Left hindlimb (tissue), 1 donor: ENCODE measurements at regions not wholly inside any gene's neighbourhood (a gene's known extent, or its start where the extent isn't known, plus 50 kb on each side); places are given as distances from the start of the nearest gene placed in this dataset.
"Not testable (repeated sequence)": the region's sequence is repeated elsewhere in the genome, so short reads cannot be mapped to it uniquely, and the experiment has no call there.

Source experiments
- DNase-seq: peaks from one replicate; pipeline ENCODE4 v3.0.0-alpha.2; 2018

DNA sequence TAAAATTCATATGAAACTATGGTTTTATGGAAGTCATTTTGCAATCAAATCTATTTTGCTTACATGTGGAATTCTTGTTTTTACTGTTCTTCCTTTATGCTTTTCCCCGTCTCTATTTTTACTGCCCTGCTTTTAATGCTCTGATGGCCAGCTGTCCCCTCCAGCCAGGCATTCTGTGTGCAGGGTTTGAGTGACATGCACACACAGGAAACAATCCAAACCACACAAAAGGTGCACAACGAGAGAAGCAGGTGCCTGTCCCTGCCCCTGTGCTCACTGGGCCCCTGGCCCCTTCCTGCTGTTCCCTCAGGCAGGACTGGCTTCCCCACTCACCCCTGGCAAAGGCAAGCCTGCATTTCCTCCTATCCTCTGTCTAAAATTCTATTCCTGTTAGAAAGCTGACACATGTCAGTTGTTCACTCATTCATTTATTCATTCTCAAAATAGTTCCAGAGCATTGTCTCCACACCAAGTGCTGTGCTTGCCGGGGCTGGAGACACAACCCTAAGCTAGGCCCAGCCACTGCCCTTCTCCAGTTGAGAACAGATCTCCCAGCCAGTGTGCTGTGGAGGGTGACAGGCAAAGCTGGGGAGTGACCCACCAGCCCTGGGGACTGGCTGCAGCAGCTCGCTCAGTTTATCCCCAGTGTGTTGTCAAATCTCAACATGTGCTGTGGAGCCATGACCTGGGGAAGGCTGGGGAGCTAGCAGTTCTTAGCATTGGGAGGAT, 346.3 kb downstream of the FBXW7 start:
- DNase-seq: no peak

DNA sequence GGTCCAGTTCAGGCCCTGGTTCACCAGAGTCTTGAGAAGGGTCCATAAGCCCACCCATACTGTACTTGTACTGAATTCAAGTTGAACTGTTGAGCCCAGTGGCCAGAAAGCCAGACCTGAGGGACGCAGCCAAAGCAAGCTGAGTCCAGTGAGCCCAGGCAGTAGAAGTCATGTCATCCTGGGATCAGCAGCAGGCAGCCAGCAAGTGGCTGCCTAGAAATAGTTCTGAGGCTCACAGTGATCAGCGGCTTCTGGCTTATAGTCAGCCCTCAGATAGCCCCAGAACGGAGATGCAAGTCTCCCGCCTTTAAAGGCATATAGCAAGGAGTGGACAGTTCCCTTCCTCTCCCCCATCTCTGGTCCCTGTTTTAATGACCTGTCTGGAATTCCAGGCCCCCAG, 347.1 kb downstream of the FBXW7 start:
- no peak for DNase-seq

DNA sequence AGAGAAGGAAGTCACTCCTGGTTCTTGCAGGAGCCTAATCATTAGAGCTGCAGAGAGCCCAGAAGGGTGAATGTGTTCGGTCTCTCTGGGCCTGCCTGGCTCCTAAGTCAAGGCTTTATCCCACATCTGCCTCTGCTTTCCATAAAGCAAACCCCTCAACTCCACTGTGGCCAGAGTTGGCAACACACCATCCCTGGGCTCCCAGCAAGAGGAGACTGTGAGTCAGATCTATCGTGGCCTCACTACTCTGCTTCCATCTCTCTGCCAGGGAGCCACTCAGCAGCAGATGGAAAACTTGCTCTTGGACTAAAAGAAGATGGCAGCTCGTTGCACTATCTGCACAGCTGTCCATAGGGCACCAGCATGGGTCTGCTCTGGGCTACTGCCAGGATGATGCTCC, 348.2 kb downstream of the FBXW7 start:
- DNase-seq: no peak

DNA sequence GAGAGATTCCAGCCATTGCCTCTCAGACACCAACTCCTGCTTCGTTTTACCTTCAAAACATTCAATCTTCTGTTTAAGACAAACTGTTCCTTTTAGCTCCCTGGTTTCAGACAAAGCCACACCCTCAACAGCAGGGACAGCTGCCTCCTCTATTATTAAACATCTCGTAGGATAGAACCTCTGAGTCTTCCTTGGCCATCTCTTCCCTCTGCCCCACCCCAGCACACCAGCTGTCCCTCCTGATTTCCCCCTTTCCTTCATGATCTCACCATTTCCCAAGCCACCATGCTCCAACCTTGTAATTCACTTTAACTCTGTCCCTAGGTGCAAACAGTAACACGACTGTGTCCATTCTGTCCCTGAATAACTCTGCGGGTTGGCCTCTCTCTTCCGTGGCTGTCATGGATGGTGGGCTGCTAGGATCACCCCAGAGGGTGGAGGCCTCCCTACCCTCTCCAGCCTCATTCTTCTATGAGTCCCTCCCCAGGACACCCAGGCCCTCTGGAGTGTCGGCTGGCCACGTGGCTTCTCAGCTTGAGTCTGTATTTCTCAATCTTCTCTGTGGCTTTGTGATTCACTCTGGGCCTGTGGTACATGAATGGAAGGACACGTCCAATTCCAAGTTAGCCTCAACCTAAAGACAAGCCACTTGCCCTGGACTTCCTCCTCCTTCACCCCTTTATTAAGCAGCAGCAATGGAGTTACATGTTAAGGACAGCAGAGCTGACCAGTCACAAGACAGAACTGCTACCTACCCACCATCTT, 349.9 kb downstream of the FBXW7 start:
- DNase-seq: no peak

DNA sequence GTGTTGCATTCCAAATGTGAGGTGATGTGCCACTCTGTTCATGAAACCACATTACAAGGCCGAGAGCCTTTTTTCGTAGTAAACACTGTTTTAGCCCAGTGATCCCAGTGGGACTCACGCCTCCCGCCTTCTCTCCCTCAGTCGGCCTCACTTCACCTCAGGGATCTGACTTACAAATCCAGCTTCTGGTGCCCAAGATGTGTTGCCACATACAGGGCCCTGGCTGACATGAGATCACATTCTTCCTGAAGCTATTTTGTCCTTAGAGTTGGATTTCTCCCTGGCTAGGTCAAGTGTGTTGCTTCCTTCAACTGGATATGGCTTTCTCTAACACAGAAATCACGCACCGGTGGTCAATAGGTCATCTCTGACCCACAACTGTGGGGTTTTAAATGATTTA, 354.7 kb downstream of the FBXW7 start:
- DNase-seq: no peak

DNA sequence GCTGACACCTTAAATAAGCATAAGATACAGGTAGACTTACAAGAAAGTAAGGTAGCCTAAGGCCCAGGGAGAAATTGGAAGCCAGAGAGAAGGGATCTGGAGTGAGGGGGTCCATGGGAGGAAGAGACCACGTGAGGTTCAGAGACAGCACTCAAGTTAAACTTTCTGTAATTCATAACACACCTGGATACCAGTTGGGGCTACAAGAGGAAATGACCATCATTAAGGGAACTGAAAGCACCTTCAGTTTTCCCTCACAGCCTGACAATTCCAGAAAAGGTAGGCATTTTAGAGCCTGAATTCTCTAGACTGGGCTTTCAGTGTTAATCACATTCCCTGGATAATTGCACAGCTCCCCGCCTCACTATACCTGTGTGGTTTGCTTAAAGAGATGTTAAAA, 355.5 kb downstream of the FBXW7 start:
- no peak for DNase-seq

DNA sequence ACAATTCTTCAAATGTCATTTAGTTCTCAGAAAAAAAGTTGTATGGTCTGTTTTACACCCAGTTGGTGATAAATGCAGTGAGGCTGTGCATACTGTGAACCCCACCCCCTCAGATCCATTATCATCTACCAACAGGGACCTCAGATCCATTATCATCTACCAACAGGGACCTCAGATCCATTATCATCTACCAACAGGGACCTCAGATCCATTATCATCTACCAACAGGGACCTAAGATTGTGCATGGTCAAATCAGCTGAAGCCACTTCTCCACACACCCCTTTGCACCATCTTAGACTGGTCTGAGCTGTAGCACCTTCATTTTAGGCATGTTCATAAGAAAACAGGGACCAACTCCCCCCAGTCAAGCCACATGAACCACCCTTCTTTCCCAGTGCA, 358.4 kb downstream of the FBXW7 start:
- not testable (repeated sequence) for DNase-seq

DNA sequence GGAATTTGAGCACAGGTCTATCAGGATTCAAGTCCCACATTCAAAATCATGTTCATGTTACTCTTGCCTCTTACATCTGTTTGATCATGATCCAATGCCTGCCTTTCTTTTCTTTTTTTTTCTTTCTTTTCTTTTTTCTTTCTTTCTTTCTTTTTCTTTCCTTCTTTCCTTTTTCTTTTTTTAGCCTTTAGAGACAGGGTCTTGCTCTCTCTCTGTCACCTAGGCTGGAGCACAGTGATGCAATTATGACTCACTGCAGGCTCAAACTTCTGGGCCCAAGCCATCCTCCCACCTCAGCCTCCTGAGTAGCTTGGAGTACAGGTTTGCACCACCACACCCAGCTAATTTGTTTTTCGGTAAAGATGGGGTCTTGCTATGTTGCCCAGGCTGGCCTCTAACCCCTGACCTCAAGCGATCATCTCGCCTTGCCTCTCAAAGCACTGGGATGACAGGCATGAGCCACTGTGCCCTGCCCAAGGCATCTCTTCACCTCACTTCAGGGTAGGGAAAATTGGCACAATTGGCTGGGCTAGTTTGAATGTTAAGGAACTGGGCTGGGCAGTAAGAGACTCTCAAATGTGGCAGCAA, 359.2 kb downstream of the FBXW7 start:
- DNase-seq: no peak

DNA sequence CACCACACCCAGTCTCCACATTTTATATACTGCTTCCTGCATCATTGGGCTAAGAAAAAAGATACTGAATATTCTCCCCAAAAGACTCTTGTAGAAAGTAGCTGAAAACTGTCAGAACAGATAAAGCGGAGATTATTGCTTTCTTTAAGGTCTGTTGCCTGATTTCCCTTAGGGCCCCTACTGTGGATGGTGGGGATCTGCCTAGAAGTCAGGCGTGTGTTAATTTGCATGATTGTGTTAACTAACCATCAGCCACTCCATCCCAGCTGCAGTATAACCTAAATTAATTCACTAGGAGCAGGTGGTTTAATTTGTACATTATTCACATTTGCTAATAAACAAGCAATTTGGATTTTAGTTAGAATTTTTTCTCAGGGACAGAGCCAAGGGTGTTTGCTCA, 360.3 kb downstream of the FBXW7 start:
- no peak for DNase-seq

DNA sequence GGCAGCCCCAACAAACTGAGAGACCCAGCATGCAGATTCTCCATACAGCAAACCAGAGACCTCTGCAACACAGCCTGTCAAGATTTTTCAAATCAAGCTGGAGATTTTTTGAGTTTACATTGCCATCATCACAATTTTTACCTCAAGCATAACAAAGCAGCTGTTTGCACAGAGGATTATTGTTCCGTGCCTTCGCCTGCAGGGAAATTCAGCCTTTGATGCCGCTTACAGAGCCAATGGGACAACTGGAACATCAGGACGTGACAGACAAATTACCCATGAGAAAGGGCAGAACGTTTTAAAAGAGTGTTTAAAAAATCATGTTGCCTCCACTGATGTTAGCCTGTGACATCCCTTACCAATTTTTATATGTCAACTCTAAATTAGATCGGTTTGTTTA, 363.7 kb downstream of the FBXW7 start:
- no peak for DNase-seq

DNA sequence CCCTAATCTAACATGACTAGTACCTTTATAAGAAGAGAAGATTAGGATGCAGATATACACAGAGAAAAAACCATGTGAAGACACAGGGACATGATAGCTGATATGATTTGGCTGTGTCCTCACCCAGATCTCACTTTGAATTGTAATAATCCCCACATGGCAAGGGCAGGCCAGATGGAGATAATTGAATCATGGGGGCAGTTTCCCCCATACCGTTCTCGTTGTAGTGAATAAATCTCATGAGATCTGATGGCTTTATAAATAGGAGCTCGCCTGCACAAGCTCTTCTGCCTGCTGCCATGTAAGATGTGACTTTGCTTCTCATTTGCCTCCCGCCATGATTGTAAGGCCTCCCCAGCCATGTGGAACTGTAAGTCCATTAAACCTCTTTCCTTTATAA, 364.3 kb downstream of the FBXW7 start:
- DNase-seq: no peak

DNA sequence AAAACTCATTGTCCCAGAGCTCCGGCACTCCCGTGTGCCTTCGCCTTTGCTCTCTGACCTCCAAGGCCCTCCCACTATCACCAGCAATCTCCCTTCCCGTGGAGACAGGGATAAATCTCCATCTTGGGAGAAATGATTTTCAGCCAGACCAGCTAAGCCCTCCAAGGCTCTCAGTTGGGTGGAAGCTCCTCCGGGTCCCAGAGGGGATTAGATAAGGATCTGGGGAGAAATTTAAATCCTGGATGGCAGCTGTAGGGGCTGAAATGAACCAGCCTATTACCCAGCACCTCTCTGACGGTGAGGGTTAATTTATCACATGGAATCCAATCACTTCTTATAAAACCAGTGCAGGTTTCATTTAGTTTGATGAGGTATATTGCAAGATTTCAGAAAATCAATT, 366.2 kb downstream of the FBXW7 start:
- no peak for DNase-seq

DNA sequence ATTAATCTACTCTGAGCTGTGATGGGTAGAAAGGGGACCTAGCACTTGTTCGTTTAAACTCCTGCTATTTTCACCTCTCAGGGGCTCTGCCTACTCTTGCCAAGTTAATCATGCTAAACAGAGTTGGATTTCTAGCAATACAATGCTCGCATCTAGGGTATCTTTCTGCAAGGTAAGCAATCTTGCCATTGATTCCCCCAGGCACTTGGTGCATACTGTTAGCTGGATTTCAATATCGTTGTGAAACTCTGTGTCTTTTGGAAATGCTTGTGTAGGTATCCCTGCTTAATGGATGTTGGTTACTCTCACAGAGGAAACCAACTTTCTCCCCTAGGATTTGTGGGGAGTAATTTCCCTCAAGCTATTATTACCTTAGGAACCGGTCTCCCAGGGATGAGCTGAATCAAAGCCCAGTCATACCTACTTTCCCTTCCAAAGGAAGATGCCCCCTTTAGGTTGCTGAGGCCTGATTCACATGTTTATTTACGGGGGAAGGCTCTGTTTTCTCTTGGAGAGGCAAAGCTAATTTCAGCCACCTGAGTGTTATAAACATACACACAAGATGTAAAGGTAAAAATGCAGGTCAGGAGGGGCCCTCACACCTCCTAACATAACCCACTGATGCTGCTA, 366.8 kb downstream of the FBXW7 start:
- no peak for DNase-seq

DNA sequence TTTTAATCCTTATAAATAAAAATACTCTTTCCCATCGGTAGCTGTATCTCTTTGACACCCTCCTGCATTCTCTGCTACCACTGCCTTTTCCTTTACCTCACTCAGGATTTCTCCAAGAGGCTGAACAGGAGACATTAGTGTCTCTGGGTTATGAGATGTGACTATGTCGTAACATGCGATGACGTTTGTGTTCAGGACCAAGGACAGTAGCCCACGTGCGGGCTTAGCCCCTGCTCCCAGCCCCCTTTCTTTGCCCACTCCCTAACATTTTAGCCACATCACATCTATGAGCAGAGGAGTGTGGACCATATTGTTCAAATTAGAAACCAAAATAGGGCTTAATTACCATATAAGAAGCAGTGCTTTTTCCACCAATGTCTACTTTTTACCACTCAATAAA, 369.3 kb downstream of the FBXW7 start:
- no peak for DNase-seq

DNA sequence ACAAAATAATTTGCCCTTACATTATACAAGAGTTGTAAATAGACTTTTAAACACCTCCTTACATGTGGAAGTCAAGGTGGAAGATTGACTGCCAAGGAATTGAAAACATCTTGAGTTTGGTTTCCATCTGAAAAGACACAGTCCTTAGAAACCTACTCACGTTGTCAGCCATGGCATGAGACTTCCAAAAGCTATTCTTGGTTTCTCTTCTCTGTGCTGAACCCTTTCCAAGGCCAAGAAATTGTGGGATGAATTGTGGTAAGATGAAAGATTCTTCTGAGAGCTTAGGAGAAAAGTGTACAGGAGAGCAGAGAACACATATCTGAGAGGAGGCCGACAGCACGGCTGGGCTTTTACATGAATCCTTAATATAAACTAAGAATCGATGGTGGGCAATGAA, 370.0 kb downstream of the FBXW7 start:
- no peak for DNase-seq

DNA sequence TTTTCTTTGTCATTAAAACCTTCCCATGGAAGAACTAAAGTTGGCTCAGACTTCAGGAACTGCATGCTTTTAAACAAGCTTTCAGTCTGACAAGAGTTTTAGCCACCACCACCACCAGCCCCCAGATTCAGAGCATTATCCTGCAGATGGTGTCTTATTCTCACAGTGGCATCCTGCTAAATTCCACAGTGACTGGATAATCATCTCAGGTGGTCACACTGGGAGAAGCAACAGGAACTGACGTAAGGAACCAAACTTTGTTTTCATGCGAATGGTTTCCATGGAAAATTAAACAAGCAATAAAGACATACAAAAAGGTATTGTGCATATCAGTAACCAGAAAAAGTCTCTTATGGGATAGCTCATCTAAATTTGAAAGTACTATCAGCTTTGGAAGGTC, 370.7 kb downstream of the FBXW7 start:
- DNase-seq: no peak

DNA sequence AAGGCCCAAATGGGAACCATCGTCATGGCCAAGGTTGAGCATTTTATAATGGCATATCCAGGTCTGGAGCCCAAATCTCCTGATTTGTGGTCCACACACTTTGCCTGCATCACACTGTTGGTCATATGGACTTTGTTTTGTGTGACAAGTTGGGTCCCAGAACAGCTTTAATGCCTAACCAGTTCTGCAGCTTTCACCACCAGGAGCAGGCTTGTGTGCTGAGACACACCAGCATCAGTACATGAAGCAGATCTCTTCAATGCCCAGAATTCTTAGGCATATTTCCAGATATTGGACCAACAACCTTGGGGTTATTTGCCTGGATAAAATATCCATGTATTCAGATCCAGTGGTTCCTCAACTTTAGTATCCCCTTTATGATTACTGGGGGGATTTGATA, 371.3 kb downstream of the FBXW7 start:
- no peak for DNase-seq

DNA sequence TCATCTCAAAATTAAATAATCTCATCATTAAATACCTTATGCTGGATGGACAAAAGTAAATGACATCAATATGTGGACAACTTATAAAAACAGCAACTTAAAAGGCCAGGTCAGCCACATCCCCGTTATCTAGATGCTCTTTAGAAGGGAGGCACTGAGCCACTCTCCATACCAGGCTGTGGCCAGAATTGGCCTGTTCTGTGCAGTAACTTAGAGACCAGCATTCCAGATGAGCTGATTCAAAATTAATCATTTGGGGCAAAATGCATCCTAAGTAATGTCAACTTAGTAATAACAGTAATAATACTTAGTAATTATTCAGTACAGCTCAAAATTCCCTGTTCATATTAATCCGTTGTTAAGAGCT, 373.6 kb downstream of the FBXW7 start:
- no peak for DNase-seq

DNA sequence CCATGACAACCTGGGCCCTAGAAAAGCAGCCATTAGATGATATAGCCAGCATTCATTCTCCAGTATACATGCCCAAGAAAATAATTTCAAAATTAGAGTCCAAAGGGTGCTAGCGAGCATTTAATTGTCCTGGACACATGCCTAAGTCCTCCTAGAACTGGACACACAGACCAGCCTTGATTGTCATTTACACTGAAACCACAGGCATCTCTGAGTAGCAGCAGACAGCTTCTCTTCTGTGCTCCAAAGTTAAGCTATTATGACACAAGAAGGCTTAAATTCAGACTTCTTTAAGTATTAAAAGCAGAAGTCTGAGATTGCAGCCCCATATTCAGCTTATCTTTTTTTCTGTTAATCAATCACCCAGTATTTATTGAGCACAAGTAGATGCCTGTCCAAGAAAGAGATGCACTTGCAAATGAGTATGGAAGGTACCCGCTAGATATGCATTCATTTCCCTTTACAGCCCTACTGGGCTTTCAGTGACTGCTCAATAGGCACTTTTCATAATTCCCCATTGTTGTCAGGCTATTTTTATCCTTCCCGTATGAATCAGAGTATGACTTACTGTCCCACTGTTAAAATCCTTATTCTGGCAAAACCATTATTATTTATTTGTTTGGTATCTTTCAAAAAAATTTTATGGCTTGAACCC, 374.1 kb downstream of the FBXW7 start:
- no peak for DNase-seq

DNA sequence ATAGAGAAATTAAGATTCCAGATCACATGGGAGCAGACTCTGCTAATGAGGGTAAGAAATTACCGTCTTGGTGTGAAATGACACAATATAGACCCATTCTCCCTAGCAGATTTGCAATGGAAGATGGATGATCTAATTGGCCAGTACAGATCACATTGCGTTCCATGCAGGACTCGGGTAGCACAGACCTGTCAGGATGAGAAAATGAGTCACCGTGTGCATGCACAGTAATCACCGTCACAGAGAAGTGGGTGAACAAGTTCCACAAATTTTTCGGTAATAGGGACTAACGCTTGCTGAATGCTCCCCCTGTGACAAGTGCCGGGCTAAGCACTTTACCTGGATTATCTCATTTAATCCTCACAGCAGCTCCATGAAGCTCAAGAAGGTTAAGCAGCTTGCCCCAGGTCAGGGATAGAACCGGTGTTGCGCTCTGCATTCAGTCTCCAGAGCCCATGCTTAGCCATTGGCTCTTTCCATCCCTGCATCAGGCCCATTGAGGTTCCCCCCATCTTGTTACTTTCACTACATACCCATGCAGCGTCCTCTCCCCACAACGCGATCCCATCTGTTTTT, 375.6 kb downstream of the FBXW7 start:
- no peak for DNase-seq

DNA sequence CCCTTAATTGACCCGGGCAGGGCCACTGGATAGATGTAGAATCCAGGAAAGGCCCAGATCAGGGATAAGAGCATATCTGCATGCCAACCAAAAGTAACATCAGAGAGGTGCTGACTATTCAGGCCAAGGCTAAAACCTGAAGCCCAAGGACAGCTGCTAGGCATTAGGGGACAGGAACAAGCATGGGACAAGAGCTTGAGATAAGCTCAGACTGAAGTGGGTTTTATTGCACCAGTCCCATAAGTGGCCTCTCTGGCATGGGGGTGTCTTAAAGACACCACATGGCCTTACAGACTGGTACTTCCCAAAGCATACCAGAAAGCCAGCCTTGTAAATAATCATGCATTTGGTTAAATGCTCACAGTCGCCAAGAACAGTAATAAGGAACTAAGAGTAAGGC, 376.1 kb downstream of the FBXW7 start:
- DNase-seq: no peak

DNA sequence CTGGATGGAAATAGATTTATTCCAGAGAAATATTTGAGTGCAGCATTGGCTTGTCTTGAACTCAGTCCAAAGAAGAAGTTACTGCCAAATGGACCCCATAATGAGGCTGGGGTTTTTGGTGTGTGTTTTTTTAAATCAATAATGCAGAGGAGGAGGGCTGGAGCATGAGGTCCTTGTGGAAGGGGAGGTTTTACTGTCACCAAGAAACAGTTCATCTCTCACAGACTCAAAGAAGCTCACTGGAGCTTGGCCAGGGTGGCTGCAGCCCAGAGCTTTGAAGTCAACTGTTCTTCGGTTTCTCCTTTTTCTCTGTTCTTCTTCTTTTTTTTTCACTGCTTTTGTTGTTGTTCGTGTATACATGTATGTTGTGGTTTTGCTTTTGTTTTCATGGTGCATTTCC, 377.7 kb downstream of the FBXW7 start:
- no peak for DNase-seq

DNA sequence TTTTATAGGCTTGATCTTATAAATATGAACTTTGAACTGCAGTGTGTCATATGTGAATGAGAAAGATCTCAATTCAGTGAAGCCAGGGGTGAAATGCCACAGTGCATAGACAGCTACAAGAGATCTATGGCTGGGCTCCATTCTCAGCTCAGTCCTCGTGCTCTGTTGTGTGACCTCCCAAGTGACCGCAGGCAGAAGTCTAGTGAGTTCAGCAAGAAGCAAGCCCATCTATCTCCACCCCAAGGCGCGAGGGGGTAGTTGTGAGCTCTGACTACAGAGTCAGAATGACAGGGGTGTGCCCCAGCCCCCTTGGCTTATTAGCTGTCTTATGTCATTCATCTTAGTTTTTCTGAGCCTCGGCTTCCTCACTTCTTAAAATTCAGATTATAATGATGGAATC, 378.3 kb downstream of the FBXW7 start:
- DNase-seq: no peak
